Small intestine (tissue), 7 donors: ENCODE measurements at regions not wholly inside any gene's neighbourhood (a gene's known extent, or its start where the extent isn't known, plus 50 kb on each side); places are given as distances from the start of the nearest gene placed in this dataset.

ENCODE experiments used
- DNase-seq, 2 donors: peaks; one replicate each; pipeline versions ENCODE4 v3.0.0 to v3.0.0-alpha.2; 2013
- FAIRE-seq: peaks from 2 replicates; lab custom pipeline; 2012; peaks lifted over from hg19 to GRCh38; lab: Jason Lieb, UNC
- H3K27ac ChIP-seq, 3 donors: one replicate each; pipeline ENCODE4 v1.5.1; 2013; ENCODE audit warnings: low read length in 2 of 3, mild to moderate bottlenecking in 2 of 3, control low read depth in 1 of 3, inconsistent platforms in 1 of 3, low read depth in 1 of 3, moderate library complexity in 1 of 3
- H3K27me3 ChIP-seq, 3 donors: one replicate each; pipeline ENCODE4 v1.6.1; 2013; ENCODE audit warnings: low read length in 3 of 3, inconsistent platforms in 1 of 3; ENCODE audit not compliant: control insufficient read depth in 3 of 3, insufficient read depth in 3 of 3
- H3K36me3 ChIP-seq, 3 donors: one replicate each; pipeline ENCODE4 v1.6.1; 2013; ENCODE audit warnings: low read length in 3 of 3, inconsistent platforms in 1 of 3, low read depth in 1 of 3, mild to moderate bottlenecking in 1 of 3, moderate library complexity in 1 of 3; ENCODE audit not compliant: control insufficient read depth in 3 of 3, insufficient read depth in 2 of 3
- H3K4me1 ChIP-seq, 3 donors: one replicate each; pipeline ENCODE4 v1.6.1; 2013; ENCODE audit warnings: low read length in 2 of 3, inconsistent platforms in 1 of 3, low read depth in 1 of 3, mild to moderate bottlenecking in 1 of 3, moderate library complexity in 1 of 3; ENCODE audit not compliant: control insufficient read depth in 3 of 3, insufficient read depth in 2 of 3
- H3K4me3 ChIP-seq, 3 donors: one replicate each; pipeline ENCODE4 v1.5.1; 2013; ENCODE audit warnings: low read length in 3 of 3, control low read depth in 1 of 3, inconsistent platforms in 1 of 3, low read depth in 1 of 3, mild to moderate bottlenecking in 1 of 3, moderate library complexity in 1 of 3
- H3K9me3 ChIP-seq, 2 donors: one replicate each; pipeline ENCODE4 v1.6.1; 2013; ENCODE audit warnings: low read depth in 1 of 2, low read length in 1 of 2; ENCODE audit not compliant: control insufficient read depth in 2 of 2, insufficient read depth in 1 of 2
- WGBS, 3 donors: extraction: QIAGEN DNeasy Blood & Tissue Kit; methylation state at CpG; one replicate each; pipeline ENCODE4 v1.1.7; 2013; 5-methylcytosine and 5-hydroxymethylcytosine counted together
- donor health status: healthy with polysubstance abuse.
- donor health status: control.
- donor health status: control.
- donor health status: Bipolar disorder and iron deficiency.
- donor health status: healthy.

DNA sequence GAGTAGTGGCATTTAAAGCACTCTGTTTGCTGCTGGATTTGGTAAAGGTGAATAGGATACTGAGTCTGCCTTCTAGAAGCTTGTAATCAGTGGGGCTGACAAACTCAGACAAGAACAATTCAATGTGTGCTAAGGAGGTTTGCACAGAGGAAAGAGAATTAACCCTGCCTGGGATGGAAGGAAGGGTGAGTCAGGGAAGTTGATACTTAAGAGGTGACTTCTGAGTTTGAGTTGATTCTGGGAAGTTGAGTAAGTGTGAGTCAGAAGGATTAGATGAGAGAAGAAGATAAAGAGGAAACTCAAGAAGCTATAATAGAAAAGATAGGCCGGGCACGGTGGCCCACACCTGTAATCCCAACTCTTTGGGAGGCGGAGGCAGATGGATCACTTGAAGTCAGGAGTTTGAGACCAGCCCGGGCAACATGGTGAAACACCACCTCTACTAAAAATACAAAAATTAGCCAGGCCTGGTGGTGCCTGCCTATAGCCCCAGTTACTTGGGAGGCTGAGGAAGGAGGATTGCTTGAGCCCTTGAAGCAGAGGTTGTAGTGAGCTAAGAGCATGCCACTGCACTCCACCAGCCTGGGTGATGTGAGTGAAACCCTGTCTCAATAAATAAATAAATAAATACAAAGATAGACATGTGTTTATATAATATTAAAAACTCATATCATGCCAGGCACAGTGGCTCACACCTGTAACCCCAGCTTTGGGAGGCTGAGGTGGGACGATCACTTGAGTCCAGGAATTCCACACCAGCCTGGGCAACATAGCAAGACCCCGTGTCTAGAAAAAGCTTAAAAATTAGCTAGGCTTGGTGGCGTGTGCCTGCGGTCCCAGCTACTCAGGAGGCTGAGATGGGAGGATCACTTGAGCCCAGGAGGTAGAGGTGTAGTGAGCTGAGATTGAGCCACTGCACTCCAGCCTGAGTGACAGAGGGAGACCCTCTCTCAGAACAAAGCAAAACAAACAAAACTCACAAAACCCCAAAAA lies 126.8 kb upstream of the CPM start:
- WGBS, 3 donors: 85 to 96% (median 85%) methylated on average over 8 of the region's 8 CpGs
- H3K27ac ChIP-seq: no peak overlapping the region
- no peaks in the 10 kb centered on the region for H3K36me3 ChIP-seq
- H3K4me3 ChIP-seq: no peak overlapping the region
- FAIRE-seq: no peak
- no peaks in the 10 kb centered on the region for H3K4me1 ChIP-seq
- DNase-seq: no peak
- H3K27me3 ChIP-seq: no peaks in the 10 kb centered on the region
- H3K9me3 ChIP-seq: no peaks in the 10 kb centered on the region

DNA sequence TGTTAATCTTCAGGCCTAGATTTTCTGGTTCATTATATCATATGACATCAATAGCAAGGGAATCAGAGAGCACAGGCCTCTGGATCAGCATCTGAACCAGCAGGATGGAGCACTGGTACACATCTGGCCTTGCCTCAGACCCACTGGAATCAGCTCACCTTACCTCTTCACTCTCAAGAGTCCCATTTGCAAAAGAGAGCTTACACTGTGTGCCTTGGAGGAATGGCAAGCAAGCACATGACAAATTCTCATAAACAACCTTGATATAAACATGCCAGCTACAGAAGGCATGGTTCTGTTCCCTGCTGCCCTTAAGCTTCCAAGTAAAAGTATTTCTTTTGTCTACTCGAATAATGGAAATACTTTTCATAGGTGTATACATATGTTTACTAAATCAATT lies 128.6 kb upstream of the CPM start:
- Histone ChIP-seq H3K36me3 (no peaks in the 10 kb centered on the region), H3K4me3 (no peak overlapping the region), H3K4me1 (peaks cover 0 to 2% (median 0%) of the 10 kb centered on the region in 3 donors), H3K9me3 (no peaks in the 10 kb centered on the region), H3K27me3 (no peaks in the 10 kb centered on the region), H3K27ac (no peak overlapping the region)
- FAIRE-seq (no peak), DNase-seq (no peak)
- WGBS, 3 donors: 64 to 89% (median 85%) methylated on average over 1 of the region's 1 CpG

DNA sequence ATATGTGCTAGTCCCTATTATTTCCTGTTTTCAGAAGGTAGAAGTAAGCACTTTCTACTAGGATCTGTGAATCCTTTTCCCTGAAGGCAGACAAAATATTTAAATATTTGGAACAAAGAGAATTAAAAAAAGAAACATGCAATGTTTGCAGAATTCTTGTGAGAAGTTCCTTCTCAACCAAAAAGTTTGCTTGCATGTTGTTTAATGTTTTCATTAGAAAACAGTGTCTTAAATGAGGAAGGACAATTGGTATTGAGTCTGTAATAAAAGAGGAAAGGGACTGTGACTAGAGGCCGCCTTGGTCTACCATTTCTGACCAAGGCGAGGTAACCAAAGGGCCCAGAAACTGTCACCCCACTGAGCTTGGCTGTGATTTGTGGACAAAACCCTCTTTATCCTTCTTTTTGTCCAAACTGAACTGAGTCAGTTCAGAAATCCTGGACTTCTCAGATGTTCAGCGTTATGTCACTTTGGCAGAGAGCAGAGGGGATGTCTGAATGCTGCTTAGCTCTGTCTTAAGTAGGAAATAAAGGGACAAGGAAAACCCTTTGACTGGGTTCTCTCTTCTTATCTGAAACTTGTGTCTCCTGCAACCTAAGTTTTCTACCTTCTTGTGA lies 129.8 kb upstream of the CPM start:
- no peak overlapping the region for H3K4me3 ChIP-seq
- DNase-seq (no peak), FAIRE-seq (no peak)
- 77 to 93% (median 86%) methylated on average over 3 of the region's 3 CpGs for WGBS, 3 donors
- no peaks in the 10 kb centered on the region for H3K27me3 ChIP-seq
- no peaks in the 10 kb centered on the region for H3K36me3 ChIP-seq
- H3K9me3 ChIP-seq: no peaks in the 10 kb centered on the region
- H3K4me1 ChIP-seq: peaks cover 0 to 4% (median 0%) of the 10 kb centered on the region in 3 donors
- no peak overlapping the region for H3K27ac ChIP-seq

DNA sequence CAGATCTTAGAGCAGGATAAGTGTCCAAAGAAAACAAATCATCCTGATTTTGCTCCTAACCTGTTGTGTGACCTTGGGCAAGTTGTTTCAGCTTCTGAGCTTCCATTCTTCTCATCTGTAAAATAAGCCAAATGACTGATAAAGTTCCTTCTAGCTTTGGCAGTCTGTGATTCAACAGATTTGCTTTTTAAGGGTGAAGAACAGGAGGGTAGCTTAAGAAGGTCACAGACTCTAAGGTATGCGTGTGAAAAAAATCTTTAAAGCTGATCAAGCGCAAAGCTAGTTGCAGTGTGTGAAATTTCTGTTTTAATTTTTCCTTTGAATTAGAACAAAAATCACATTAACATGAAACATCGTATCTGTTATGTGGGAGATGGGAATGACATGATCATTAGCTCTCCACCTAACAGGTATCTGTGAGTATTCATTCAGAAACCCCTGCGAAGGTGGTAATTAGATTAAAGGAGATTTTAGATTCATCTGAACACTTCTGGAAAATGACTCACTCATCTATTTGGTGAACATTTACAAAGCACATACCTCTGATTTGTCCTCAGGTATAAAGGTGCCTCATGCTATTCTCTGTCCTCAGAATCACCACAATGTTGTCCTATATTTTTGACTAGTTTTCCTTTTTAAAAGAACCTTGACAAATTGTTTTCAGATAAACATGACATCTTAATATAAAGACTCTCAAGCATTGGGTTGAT lies 131.9 kb upstream of the CPM start:
- no peak for DNase-seq
- no peak overlapping the region for H3K27ac ChIP-seq
- H3K27me3 ChIP-seq: no peaks in the 10 kb centered on the region
- FAIRE-seq: no peak
- H3K36me3 ChIP-seq: no peaks in the 10 kb centered on the region
- H3K4me3 ChIP-seq: no peak overlapping the region
- H3K4me1 ChIP-seq: peaks cover 0 to 4% (median 4%) of the 10 kb centered on the region in 3 donors
- 84 to 87% (median 84%) methylated on average over 4 of the region's 4 CpGs for WGBS, 3 donors
- H3K9me3 ChIP-seq: no peaks in the 10 kb centered on the region

DNA sequence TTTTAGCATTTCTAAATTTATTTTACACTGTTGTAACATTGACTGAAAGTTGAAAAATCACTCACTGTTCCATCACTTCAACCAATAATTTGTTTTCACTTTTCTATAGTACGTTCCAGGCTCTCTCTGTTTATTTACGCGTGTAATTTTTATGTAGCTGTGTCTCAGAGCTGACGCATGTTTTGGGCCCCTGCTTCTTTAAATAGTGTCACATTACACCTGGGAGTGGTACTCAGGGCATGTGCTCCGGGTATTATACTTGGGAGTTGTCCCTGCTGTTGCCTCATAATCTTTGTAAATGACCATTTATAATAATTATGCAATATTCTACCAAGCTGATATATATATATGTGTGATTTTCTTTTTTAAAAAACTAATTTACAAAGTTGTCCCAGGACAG lies 132.8 kb upstream of the CPM start:
- WGBS, 3 donors: 79 to 86% (median 81%) methylated on average over 5 of the region's 5 CpGs
- DNase-seq: peak in 1 of 2 donors; percentile 16
- H3K27me3 ChIP-seq: no peaks in the 10 kb centered on the region
- H3K36me3 ChIP-seq: no peaks in the 10 kb centered on the region
- H3K27ac ChIP-seq: no peak overlapping the region
- H3K4me3 ChIP-seq: no peak overlapping the region
- no peak for FAIRE-seq
- peaks cover 0 to 7% (median 4%) of the 10 kb centered on the region in 3 donors for H3K4me1 ChIP-seq
- H3K9me3 ChIP-seq: no peaks in the 10 kb centered on the region

DNA sequence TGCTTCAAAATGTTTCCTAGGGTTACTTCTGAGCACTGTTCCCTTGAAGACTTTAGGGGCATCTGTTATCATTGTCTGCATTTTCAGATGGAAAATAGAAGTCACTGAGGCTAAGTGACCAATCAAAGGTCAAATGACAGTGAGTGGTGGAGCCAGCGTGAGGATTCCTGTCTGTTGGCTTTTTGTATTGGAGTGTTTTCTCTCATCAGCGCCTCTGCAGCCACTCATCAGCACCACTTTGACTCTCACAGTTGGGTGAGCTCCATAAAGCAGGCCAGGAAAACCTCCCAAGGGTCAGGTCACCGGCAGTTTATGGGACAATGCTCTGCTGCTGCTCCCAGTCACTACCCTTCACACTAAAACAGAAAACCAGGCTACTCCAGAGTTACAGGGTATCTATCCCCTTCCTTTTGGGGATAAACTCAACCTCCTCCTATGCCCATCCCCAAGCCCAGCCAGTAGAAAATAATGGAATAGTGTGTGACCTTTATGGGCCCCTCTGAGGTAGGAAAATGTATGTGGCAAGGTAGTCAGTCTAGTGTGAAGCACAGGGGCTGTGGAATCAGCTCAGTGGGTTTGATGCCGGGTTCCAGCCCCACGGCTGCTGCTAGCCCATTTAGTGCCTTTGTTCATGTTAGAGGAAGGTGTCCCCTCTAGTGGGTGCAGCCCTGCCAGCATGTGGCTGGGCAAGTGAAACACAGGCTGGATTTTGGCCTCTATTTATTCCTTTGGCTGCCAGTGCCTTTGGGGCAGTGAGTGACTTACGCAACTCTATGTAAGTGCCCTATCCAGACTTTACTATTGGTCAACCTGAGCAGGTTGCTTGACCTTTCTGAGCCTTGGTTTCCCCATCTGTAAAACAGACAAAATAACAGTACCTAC lies 133.8 kb upstream of the CPM start:
- WGBS, 3 donors: 86 to 98% (median 91%) methylated on average over 6 of the region's 6 CpGs
- DNase-seq (no peak), FAIRE-seq (no peak)
- Histone ChIP-seq H3K4me1 (peaks cover 0 to 7% (median 4%) of the 10 kb centered on the region in 3 donors), H3K27me3 (no peaks in the 10 kb centered on the region), H3K36me3 (no peaks in the 10 kb centered on the region), H3K27ac (no peak overlapping the region), H3K4me3 (no peak overlapping the region), H3K9me3 (no peaks in the 10 kb centered on the region)

DNA sequence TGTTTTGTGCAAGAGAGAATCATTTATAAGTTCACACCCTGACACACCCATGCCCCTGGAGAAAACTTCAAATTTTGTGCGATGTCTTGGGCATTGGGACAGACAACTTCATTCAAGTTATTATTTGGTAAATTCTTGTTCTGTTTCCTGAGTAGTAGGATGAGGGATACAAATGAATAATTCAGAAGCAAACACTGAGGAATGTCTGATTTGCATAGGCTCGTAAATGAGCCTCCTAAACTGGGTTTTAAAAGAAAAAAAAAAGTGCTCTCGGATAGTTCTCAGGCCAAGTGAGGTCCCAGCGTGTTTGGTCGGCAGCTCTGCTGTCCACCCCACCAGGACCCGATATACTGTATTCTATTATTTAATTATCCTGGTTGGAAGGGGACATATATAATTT lies 134.7 kb upstream of the CPM start:
- no peaks in the 10 kb centered on the region for H3K9me3 ChIP-seq
- no peak overlapping the region for H3K27ac ChIP-seq
- H3K27me3 ChIP-seq: no peaks in the 10 kb centered on the region
- peaks cover 0 to 7% (median 4%) of the 10 kb centered on the region in 3 donors for H3K4me1 ChIP-seq
- no peaks in the 10 kb centered on the region for H3K36me3 ChIP-seq
- DNase-seq: no peak
- H3K4me3 ChIP-seq: no peak overlapping the region
- 88 to 92% (median 90%) methylated on average over 6 of the region's 6 CpGs for WGBS, 3 donors
- no peak for FAIRE-seq
